Kidney (tissue), 13 donors: ENCODE measurements at regions not wholly inside any gene's neighbourhood (a gene's known extent, or its start where the extent isn't known, plus 50 kb on each side); places are given as distances from the start of the nearest gene placed in this dataset.

ENCODE experiments used
- DNase-seq, 5 donors: peaks; one replicate each; pipeline ENCODE4 v3.0.0-alpha.2; 2013 to 2020
- FAIRE-seq: peaks from 2 replicates; lab custom pipeline; 2012; peaks lifted over from hg19 to GRCh38; lab: Jason Lieb, UNC
- H3K27ac ChIP-seq, 2 donors: one replicate each; pipeline ENCODE4 v1.7.0; 2013; ENCODE audit warnings: low read depth in 2 of 2, low read length in 2 of 2, inconsistent platforms in 1 of 2
- H3K27me3 ChIP-seq: one replicate; pipeline ENCODE4 v1.7.1; 2013; ENCODE audit warnings: low read length, inconsistent platforms; ENCODE audit not compliant: control insufficient read depth, insufficient read depth
- H3K36me3 ChIP-seq, 3 donors: one replicate each; pipeline versions ENCODE4 v1.7.0 to v1.7.1; 2013; ENCODE audit warnings: low read length in 3 of 3, control low read depth in 1 of 3, inconsistent platforms in 1 of 3; ENCODE audit not compliant: insufficient read depth in 3 of 3, control insufficient read depth in 2 of 3
- H3K4me1 ChIP-seq, 3 donors: one replicate each; pipeline versions ENCODE4 v1.7.0 to v1.7.1; 2013; ENCODE audit warnings: low read length in 3 of 3, inconsistent platforms in 1 of 3, low read depth in 1 of 3; ENCODE audit not compliant: control insufficient read depth in 2 of 3, insufficient read depth in 2 of 3
- H3K4me3 ChIP-seq, 3 donors: one replicate each; pipeline versions ENCODE4 v1.7.0 to v1.8.1; 2013; ENCODE audit warnings: low read length in 3 of 3, control low read depth in 1 of 3, inconsistent platforms in 1 of 3
- H3K9ac ChIP-seq, 3 donors: one replicate each; pipeline versions ENCODE4 v1.7.0 to v1.7.1; 2013; ENCODE audit warnings: low read length in 3 of 3, control low read depth in 1 of 3, inconsistent platforms in 1 of 3
- H3K9me3 ChIP-seq, 3 donors: one replicate each; pipeline versions ENCODE4 v1.7.0 to v1.7.1; 2013; ENCODE audit warnings: low read length in 3 of 3, control low read depth in 1 of 3, inconsistent platforms in 1 of 3; ENCODE audit not compliant: control insufficient read depth in 2 of 3, insufficient read depth in 1 of 3
- intact Hi-C: fragments of 100-400 bp; cut with DNase I; formaldehyde crosslinking; loops from one replicate; pipeline ENCODE4 v1.11.1; 2022
- TF ChIP-seq, protein P1 (sequence below): IDR thresholded peaks from 3 replicates; pipeline ENCODE4 v1.5.1; 2012; ENCODE audit warnings: mild to moderate bottlenecking, moderate library complexity, borderline replicate concordance; ENCODE audit not compliant: insufficient read depth; ENCODE audit errors: extremely low read depth
- donor health status: control.
- donor health status: control.
- donor health status: control.
- donor health status: control.
- donor health status: control.
- donor health status: DM: yes; HTN: yes; CAD: no.
- donor health status: Normal renal cell carcinoma (clear cell type).

DNA sequence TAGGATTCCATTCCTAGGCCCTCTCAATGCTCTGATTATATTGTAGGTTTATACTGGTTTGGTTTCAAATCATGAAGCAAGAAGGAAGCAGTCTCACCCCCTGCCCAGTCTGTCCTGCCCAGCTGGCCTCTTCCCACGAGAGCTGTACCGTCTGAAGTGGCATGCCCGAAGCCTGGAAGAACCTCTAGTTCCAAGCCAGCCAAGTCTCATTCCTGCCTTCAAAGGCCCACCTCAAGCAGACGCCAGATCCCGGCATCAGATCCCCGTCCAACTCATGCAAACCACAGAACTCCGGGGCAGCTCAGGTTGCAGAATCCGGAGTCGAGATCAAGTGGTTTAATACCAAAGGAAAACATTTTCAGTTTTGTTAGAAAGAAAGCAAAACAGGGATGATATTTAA is 234.4 kb downstream of the LPIN1 start:
- Histone ChIP-seq H3K4me3 (no peak overlapping the region), H3K27ac (no peak overlapping the region), H3K9ac (no peak overlapping the region), H3K27me3 (no peaks in the 10 kb centered on the region), H3K9me3 (no peaks in the 10 kb centered on the region), H3K36me3 (no peaks in the 10 kb centered on the region), H3K4me1 (no peaks in the 10 kb centered on the region)
- intact Hi-C loops, result no loop called here
- DNase-seq, result peak in 3 of 5 donors; percentile 24 to 53 (median 29)
- TF ChIP-seq, protein P1, sequence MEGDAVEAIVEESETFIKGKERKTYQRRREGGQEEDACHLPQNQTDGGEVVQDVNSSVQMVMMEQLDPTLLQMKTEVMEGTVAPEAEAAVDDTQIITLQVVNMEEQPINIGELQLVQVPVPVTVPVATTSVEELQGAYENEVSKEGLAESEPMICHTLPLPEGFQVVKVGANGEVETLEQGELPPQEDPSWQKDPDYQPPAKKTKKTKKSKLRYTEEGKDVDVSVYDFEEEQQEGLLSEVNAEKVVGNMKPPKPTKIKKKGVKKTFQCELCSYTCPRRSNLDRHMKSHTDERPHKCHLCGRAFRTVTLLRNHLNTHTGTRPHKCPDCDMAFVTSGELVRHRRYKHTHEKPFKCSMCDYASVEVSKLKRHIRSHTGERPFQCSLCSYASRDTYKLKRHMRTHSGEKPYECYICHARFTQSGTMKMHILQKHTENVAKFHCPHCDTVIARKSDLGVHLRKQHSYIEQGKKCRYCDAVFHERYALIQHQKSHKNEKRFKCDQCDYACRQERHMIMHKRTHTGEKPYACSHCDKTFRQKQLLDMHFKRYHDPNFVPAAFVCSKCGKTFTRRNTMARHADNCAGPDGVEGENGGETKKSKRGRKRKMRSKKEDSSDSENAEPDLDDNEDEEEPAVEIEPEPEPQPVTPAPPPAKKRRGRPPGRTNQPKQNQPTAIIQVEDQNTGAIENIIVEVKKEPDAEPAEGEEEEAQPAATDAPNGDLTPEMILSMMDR, result no peak
- no peak for FAIRE-seq

DNA sequence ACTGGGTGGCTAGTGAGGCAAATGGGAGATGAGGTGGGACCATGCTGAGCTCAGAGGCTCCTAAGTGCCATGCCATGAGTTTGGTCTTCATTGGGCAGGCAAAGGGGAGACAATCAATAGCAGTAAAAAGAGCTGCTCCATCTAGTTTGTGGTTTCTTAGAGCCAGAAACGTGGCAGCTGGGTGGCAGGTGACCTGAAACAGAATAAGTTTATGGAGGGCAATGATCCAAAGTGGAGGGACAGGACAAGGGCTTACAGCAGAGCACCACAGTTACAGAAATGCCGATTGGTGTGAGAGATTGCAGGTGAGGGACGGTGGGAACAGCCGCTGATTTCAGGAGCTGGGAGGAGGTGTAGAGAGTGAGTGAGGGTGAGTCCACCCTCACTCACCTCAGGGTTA is 237.0 kb downstream of the LPIN1 start:
- FAIRE-seq (no peak), DNase-seq (no peak)
- Histone ChIP-seq H3K27ac (no peak overlapping the region), H3K4me3 (no peak overlapping the region), H3K36me3 (no peaks in the 10 kb centered on the region), H3K27me3 (no peaks in the 10 kb centered on the region), H3K9ac (no peak overlapping the region), H3K9me3 (no peaks in the 10 kb centered on the region), H3K4me1 (no peaks in the 10 kb centered on the region)
- intact Hi-C loops, result no loop called here
- TF ChIP-seq, protein P1, result no peak

DNA sequence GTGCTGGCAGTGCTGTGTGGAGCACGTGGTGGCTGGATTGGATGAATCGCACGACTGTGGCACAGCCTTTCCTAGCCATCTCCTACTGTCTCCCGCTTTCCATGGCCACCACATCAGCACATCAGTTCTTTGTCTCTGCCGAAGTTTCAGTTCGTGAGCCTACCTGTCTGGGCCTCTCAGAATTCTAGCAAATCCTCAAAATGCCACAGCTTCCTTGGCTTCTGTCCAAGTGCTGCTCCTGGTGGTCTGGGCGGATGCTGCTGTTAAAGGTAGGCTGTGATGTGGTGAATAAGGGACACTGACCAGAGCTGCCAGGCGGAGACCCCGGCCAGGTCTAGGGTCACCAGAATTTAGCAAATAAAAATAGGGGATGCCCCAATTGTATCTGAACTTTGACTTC is 237.4 kb downstream of the LPIN1 start:
- peak in 2 of 5 donors; percentile 22 to 42 for DNase-seq
- FAIRE-seq, result no peak
- Histone ChIP-seq H3K9ac (no peak overlapping the region), H3K9me3 (no peaks in the 10 kb centered on the region), H3K27ac (no peak overlapping the region), H3K36me3 (no peaks in the 10 kb centered on the region), H3K27me3 (no peaks in the 10 kb centered on the region), H3K4me3 (no peak overlapping the region), H3K4me1 (no peaks in the 10 kb centered on the region)
- intact Hi-C loops, result no loop called here
- TF ChIP-seq, protein P1, result no peak
